SK-N-SH (cell line): ENCODE measurements at regions not wholly inside any gene's neighbourhood (a gene's known extent, or its start where the extent isn't known, plus 50 kb on each side); places are given as distances from the start of the nearest gene placed in this dataset.

Experiments
- RFX5 ChIP-seq: IDR thresholded peaks from 2 replicates; pipeline ENCODE4 v1.6.1; 2012; ENCODE audit warnings: mild to moderate bottlenecking, improper control_type of control experiment, low read length
- TF ChIP-seq, protein P1 (sequence below): fragments of 200-600 bp; sonication (generic); IDR thresholded peaks from 2 replicates; pipeline ENCODE4 v1.6.1; 2017; ENCODE audit warnings: antibody characterized with exemption, mild to moderate bottlenecking, moderate library complexity

DNA sequence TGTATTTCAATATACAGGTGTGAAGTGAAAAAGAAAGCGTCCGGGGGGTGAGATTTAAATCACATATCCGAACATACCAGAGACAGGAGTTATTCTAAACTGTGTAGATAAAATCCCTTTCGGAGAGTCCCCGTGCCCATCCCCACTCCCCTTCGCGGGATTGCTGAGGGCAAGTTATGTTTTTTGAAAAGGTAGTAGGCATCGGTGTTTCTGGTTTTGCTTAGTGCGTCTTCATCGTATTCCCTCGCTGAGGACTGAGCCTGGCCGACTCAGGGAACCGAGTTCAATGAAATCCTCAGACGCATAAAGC lies 583.4 kb downstream of the ZEB2 start:
- TF ChIP-seq, protein P1, sequence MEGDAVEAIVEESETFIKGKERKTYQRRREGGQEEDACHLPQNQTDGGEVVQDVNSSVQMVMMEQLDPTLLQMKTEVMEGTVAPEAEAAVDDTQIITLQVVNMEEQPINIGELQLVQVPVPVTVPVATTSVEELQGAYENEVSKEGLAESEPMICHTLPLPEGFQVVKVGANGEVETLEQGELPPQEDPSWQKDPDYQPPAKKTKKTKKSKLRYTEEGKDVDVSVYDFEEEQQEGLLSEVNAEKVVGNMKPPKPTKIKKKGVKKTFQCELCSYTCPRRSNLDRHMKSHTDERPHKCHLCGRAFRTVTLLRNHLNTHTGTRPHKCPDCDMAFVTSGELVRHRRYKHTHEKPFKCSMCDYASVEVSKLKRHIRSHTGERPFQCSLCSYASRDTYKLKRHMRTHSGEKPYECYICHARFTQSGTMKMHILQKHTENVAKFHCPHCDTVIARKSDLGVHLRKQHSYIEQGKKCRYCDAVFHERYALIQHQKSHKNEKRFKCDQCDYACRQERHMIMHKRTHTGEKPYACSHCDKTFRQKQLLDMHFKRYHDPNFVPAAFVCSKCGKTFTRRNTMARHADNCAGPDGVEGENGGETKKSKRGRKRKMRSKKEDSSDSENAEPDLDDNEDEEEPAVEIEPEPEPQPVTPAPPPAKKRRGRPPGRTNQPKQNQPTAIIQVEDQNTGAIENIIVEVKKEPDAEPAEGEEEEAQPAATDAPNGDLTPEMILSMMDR: no peak
- no peak for TF ChIP-seq RFX5
